Middle frontal gyrus (tissue), 1 donor: ENCODE measurements at regions not wholly inside any gene's neighbourhood (a gene's known extent, or its start where the extent isn't known, plus 50 kb on each side); places are given as distances from the start of the nearest gene placed in this dataset.
"Not testable (repeated sequence)": the region's sequence is repeated elsewhere in the genome, so short reads cannot be mapped to it uniquely, and the experiment has no call there.

Experiments used
- DNase-seq: peaks from one replicate; pipeline ENCODE4 v3.0.0-alpha.2; 2015; ENCODE audit warnings: low spot score; ENCODE audit errors: extremely low spot score

DNA sequence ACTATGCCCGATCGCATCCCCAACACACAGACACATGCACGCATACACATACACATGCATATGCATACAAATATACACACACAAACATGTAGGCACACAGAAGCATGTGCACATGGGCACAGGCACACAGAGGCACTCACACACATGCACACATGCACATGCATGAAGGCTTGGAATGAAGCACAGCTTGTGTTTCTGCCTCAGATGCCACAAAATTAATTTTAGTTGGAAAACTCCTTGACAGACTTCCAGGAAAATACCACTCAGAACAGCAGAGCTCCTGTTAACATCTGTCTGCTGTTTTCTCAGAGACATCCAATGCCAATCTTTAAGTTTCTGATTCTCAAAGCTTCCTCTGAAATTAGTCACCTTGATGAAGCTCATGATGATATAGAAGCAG, 532.7 kb downstream of the RFC3 start:
- DNase-seq: no peak

DNA sequence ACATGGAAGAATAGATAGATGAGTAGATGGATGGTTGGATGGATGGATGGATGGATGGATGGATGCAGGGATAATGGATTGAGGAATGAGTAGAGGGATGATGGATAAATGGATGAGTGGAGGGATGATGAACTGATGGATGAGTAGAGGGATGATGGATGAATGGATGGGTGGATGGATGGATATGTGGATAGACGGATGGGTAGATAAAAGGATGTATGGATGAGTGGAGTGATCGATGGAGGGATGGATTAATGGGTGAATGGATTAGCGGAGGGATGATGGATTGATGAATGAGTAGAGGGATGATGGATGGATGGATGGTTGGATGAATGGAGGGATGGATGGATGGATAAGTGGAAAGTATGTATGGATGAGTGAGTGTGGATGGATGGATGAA, 533.2 kb downstream of the RFC3 start:
- no peak for DNase-seq

- no peak for DNase-seq
These were observed 535.0 kb downstream of the RFC3 start for GRCh38 chr13:34352958-34353357.

GRCh38 chr13:34356686-34357434, 538.9 kb downstream of the RFC3 start:
- no peak for DNase-seq

DNA sequence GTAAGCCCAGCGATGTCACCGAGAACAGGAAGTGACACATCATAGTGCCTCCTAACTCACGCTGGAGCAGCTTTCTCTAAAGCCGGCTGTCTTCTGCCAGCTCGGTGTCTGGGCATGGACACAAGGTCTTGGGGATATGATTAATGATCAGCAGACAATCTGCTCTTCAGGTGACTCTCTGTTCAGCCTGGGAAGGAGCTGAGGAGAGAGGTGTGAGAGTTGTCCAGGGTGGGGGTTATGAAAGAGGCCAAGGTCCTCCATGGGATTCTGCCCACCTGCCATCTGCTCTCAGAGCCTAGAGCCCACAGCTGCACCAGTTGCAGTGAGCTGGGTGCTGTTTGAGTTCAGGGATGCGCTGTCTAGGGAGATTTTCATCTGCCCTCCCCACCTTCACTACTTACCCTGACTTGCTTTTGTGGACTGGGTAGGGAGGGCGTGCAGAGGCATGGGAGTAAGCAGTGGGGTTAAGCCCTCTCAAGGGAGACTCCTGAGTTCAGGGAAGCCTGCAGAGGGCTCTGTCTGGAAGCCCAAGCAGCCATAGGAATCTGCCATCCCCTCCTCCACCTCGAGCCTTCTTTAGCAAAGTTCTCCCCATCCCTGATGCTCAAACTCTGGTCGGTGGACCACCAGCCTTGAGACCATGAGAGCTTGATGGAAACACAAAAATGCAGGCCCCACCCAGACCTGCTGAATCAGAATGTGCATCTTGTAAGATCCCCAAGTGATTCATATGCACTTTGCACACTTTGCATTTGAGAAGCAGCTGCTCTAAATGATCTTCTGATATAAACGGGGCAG, 539.7 kb downstream of the RFC3 start:
- DNase-seq: no peak

- DNase-seq: no peak
These were observed 541.0 kb downstream of the RFC3 start for GRCh38 chr13:34358811-34359513.

DNA sequence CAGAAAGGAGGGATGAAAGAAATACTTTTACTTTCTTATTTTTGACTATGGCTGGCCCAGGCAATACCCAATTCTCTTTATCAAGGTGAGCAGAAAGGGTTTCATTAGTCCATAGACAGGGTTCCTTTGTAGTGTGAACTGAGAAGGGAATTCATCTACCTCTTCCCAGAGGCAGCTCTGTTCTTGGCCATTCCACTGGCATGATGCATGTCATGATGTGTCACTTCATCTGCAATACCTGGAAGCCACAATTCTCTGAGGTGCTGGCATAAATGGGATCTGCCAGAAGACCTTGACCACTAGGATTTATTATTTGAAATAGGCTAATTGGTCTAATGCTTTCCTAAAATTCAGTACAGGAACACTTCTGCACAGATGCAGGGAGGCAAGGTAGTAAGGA, 542.8 kb downstream of the RFC3 start:
- no peak for DNase-seq

- DNase-seq: no peak
These were observed 543.6 kb downstream of the RFC3 start for GRCh38 chr13:34361560-34361959.

- no peak for DNase-seq
These were observed 545.3 kb downstream of the RFC3 start for GRCh38 chr13:34363266-34363665.

GRCh38 chr13:34364633-34365032, 546.7 kb downstream of the RFC3 start:
- DNase-seq: no peak

DNA sequence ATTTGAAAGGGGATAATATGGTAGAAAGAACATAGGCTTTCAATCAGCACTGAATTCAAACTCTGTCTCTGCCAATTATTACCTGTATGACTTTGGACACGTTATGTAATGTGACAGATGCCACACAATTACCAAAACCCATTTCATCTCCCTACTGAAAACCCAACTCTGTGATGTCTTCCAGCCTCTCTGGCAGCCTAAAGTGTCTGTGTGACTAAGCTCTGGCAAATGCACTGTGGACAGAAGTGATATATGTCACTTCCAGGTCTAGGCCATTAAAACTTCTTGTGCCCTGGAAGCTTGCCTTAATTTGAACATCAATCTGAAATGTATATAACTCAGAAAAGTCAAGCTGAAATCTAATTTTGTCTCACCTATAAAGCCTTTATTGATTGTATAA, 552.0 kb downstream of the RFC3 start:
- DNase-seq: no peak

DNA sequence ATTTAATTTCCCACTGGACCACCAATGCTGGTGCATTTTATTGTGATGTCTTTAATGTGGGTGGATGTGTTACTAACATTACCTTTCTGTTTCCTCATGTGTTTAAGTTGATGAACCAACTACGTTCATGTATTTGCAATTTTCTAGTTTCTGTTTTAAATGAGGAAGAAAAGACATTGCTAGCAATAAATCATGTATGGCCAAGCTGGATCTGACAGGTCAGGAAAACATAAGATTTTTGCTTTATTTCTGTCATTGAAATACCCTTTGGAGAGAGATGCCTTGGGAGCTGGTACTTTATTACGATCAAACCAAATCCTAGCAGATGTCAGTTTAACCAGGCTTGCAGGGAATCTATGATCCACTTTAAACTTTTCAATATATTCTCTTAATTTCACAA, 553.2 kb downstream of the RFC3 start:
- DNase-seq: no peak

DNA sequence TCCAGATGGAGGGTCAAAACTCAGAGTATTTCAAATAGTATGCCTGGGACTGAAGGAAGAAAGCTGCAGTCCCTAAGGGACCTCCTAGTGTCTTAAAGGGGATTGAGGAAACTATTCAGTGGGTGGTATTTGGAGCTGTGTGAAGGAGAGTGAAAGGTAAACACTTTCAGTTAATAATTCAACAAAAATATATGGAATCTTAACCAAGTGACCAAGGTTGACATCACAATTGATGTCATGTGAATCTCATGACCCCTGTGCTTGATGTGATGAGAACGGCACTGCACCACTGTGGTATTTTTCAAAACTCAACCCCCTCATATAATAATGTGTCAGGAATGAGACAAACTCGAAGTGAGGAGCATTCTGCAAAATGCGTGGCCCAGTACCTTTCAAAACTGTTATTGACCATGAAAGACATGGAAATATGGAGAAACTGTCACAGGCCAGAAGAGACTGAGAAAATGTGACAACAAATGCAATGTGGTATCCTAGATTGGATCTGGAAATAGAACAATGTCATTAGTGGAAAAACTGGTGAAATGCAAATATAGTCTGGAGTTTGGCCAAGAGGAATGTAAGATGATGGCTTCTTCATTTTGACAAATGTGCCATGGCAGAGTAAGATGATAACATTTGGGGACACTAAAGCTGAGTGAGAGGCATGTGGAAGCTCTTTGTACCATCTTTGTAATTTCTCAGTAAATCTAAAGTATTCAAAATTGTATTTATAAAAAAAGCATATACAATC, 553.9 kb downstream of the RFC3 start:
- DNase-seq: no peak

DNA sequence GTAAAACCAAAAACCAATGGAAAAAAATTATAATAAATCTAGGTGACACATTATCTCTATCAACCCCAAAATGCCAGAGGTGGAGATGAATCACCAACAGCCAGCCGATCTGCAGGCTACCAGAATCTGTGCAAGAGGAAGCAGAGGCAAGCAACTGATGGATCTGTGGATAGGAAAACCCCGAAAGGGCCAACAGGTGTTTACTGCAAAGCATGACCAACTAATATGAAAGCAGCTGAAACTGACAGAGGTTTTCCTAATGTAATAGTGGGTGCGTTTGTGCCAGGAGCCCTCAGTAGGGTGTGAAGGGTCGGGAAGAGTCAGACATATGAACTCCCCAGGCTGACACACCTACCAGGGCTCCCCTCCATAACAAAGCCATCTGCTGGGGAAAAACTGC, 554.6 kb downstream of the RFC3 start:
- no peak for DNase-seq

DNA sequence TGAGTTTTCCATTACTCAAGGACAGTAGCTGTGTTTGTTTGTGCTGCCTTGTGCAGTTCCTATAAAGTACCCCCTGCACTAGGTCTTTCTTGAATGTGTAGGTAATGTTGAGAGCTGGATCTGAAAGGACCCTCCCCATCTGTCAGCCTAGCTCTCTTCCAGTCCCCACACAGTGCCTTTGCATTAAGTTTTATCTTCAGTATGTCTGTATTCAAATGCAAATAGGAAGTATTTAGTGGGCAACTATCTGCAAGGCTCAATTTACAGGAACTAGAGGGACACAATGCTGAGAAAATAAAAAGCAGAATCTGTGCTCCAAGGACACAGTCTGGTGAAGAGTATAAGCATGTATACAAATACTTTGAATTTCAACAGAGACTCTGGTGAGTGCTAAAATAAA, 558.5 kb downstream of the RFC3 start:
- no peak for DNase-seq

DNA sequence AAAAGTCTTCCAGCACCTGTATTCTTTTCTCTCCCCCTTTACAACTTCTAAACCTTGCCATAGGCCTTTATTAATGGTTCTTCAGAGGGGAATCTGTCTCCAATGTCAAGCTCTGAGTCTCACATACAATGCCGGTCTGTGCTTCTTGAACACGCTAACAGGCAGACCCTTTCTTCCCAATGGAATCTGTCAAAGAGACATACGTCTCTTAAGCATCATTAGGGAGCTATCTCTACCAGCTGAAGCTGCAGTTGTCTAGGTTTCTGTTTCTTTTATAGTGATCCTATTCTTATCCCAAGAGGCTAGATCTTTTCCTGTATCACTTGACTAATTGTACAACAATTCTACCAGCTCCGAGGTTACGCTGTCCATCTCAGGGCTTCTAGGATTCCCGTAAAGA, 560.8 kb upstream of the NBEA start:
- no peak for DNase-seq

DNA sequence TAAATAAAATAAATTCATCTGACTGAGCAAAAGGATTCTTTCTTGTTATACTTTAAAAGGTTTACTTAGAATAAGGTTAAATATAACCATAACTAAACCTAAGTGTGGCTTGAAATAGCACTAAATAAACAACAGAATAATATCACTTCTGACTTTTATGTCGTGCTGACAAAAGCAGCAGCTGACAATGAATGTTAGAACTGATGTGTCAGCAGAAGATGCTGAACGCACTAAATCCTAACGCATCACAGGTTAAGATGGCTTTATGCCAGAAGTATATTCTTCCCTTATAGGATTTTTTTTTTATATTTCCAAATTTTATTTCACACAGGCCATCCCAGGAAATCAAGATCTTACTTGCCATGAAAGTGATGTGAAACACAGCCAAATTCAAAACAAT, 558.3 kb upstream of the NBEA start:
- DNase-seq: no peak

- DNase-seq: not testable (repeated sequence)
These were observed 555.8 kb upstream of the NBEA start for GRCh38 chr13:34386229-34386628.

DNA sequence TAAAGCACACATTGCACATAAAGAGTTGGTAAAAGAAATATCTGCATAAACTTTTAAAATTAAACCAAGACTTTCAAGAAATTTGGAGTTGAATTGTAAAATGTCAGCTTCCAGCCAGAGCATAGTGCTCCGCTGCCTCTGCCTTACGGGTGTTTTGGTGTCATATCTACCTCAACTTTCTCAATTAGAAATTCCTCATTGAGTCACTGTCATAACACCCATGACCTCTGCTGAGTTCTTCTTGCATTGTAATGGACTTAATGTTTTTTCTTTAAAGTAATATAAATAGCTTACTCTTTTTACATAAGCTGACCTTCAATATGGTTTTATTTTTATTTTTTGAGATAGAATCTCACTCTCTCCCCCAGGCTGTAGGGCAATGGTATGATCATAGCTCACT, 551.0 kb upstream of the NBEA start:
- DNase-seq: no peak

- DNase-seq: no peak
These were observed 540.4 kb upstream of the NBEA start for GRCh38 chr13:34401696-34402095.

DNA sequence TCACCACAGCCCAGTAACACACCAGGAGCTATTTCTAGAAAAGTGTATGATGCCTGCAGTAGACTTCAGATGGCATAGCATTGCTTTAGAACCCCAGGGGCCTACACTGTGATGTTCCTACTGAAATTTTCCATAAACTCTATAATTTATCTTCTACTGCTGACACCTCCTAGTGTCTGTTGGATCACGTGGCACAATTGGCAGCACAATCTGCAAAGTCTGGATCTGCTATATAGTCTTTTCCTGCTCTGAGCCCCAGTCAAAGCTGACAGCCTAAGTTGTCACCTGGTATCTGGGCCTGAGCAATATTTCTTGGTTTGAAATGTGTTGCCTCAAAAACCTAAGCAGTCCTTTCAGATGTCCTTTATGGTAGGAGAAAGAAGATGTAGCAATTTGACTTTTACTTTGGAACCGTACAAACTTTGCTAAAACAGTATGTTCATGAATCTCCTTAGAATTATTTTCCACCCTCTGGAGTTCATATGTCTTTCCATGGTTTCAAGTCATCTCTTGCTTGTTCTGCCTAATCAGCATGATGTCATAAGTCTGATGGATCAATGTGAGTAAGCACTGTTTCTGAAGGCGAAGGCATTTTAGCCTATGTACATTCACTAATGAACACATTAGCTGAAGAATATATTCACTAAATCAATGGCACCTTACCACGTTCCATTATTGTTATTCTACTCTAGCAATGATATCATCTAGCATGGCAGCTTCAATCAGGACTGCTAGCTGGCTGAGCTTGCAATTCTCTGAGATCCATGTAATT, 536.5 kb upstream of the NBEA start:
- DNase-seq: no peak
